NT2/D1 (cell line): ENCODE measurements at regions not wholly inside any gene's neighbourhood (a gene's known extent, or its start where the extent isn't known, plus 50 kb on each side); places are given as distances from the start of the nearest gene placed in this dataset.

Experiments
- SUZ12 ChIP-seq: IDR thresholded peaks from 2 replicates; pipeline ENCODE4 v1.6.1; 2011; ENCODE audit not compliant: insufficient read length, insufficient read depth; ENCODE audit errors: extremely low read depth
- YY1 ChIP-seq: IDR thresholded peaks from 2 replicates; pipeline ENCODE4 v1.6.1; 2011; ENCODE audit not compliant: insufficient read length, insufficient read depth
- ZNF274 ChIP-seq: IDR thresholded peaks from 2 replicates; pipeline ENCODE4 v1.6.1; 2011; ENCODE audit warnings: mild to moderate bottlenecking, low read depth, low read length

DNA sequence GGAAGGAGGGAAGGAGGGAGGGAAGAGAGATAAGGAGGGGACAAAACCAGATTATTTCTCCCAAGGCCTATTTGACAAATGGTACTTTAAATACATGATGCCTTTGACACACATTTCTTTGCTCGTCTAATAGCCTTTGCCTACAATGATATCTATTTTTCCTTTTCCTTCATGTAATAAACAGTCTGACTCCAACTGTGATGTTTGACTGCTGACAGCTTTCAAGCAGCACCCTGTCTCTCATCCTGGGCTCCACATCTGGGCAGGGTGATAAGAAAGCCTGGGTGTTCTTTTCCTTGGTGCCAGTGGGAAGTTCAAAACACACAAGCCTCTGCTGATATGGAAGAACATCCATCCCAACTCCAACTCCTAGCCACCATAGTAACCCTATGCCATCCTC is 1277.7 kb upstream of the NXPH2 start:
- TF ChIP-seq SUZ12 (no peak), ZNF274 (no peak), YY1 (no peak)
